ENCODE measurements at regions not wholly inside any gene's neighbourhood (a gene's known extent, or its start where the extent isn't known, plus 50 kb on each side); places are given as distances from the start of the nearest gene placed in this dataset.

GRCh38 chr10:9285690-9286089 lies 1231.2 kb downstream of the GATA3 start:
- TF ChIP-seq EZH2 (IDR thresholded peaks at IDR 0.05; ENCODE audit: insufficient read depth, poor library complexity, severe bottlenecking): no peak
- no peak for TF ChIP-seq EZH2phosphoT487 (IDR thresholded peaks at IDR 0.05; ENCODE audit: insufficient read depth, low read depth)
